ENCODE measurements at regions not wholly inside any gene's neighbourhood (a gene's known extent, or its start where the extent isn't known, plus 50 kb on each side); places are given as distances from the start of the nearest gene placed in this dataset.

GRCh38 chr7:22587322-22587721, 87.3 kb upstream of the STEAP1B start:
- TF ChIP-seq CTCF (IDR thresholded peaks at IDR 0.05; ENCODE audit: low read depth, low read length) (no peak), EZH2phosphoT487 (IDR thresholded peaks at IDR 0.05; ENCODE audit: low read depth) (no peak)

Data from OCI-LY3 (cell line).